Activated T-helper 1 cell treated with anti-CD3 and anti-CD28 coated beads, Interleukin-12 subunit alpha, Interleukin-12 subunit beta, Interleukin-2, Interleukin-4 antibody, amounts not matched to agents 30 ng/mL and 10 ng/mL and 1 ng/mL, durations not matched to agents 14 hours and 24 hours and 36 hours (primary cell): ENCODE measurements at regions not wholly inside any gene's neighbourhood (a gene's known extent, or its start where the extent isn't known, plus 50 kb on each side); places are given as distances from the start of the nearest gene placed in this dataset.
"Not testable (repeated sequence)": the region's sequence is repeated elsewhere in the genome, so short reads cannot be mapped to it uniquely, and the experiment has no call there.

Experiments used
- DNase-seq: peaks from one replicate; pipeline ENCODE4 v3.0.0; 2021; ENCODE audit warnings: low spot score
- H3K27ac Mint-ChIP-seq: one replicate; pipeline ENCODE4 v1.8.0; 2021; ENCODE audit warnings: mild to moderate bottlenecking, mixed read lengths
- H3K27me3 Mint-ChIP-seq: one replicate; pipeline ENCODE4 v1.8.0; 2022; ENCODE audit warnings: mild to moderate bottlenecking, moderate library complexity, mixed read lengths; ENCODE audit not compliant: insufficient read depth
- H3K36me3 Mint-ChIP-seq: one replicate; pipeline ENCODE4 v1.8.0; 2021; ENCODE audit warnings: low read depth, mixed read lengths
- H3K4me1 Mint-ChIP-seq: one replicate; pipeline ENCODE4 v1.8.0; 2021; ENCODE audit warnings: low read depth, mixed read lengths
- H3K4me3 Mint-ChIP-seq: one replicate; pipeline ENCODE4 v1.8.0; 2021; ENCODE audit warnings: mild to moderate bottlenecking, moderate library complexity, mixed read lengths
- H3K9me3 Mint-ChIP-seq: one replicate; pipeline ENCODE4 v1.8.0; 2021; ENCODE audit warnings: mixed read lengths
- intact Hi-C: fragments of 100-400 bp; cut with micrococcal nuclease; formaldehyde crosslinking; loops from one replicate; pipeline ENCODE4 v1.15.1; 2024

DNA sequence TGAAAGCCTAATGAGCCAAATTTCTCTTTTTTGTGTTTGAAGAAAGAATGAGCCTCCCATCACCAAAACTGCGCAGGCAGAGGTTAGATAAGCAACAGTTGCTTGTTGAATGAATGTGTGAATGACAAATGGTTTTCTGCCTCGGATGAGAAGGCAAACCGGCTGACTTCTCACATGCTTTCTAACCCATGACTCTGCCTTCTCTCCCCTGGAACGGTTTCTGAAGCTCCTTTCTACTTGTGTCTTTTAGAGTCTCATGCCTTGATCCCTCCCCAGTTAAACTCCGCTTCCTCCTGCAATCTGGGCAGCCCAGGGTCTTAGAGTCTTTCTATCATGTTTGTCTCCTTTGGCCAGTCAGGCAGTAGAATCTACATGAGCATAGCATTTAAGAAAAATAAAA lies 342.1 kb upstream of the NCAM1 start:
- Mint-ChIP-seq H3K27ac (no peak overlapping the region), H3K36me3 (no peaks in the 10 kb centered on the region), H3K4me3 (no peak overlapping the region), H3K9me3 (no peaks in the 10 kb centered on the region), H3K4me1 (no peaks in the 10 kb centered on the region), H3K27me3 (peaks cover 15% of the 10 kb centered on the region)
- intact Hi-C loops = no loop called here
- DNase-seq = no peak

DNA sequence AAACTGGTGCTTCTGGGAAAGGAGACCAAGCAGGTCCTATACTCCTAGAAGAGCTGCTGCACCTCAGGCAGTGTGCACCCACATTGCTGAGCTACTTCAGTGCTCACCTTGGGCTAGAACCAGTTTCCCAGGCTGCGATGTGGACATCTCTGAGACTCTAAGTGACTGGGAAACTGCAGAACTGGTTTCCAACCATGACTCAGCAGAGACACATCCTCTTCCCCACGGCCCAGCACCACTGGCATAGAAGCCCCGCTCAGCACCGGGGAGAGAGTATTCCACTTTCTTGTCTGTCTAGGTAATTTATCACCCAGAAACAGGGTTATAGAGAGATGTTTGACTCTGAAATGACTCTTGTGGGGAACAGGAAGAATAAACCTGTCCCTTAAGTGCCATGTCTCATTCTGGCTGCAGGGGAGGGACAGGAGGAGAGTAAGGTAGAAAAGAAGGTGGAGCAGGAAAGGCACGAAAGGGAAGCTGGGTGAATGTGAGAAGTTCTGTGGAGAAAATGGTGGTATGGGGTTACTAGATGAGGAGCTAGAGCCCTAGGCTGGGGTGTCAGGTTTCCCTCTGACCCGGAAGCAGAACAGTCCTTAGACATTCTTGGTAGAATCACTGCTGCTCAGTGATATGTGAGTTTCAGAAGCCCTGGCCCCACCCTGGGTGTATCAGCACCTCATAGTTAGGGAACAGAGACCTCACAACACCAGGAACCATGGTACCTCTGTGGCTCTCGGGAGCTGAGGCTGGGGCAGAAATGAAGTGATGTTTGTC lies 340.4 kb upstream of the NCAM1 start:
- H3K36me3 Mint-ChIP-seq = no peaks in the 10 kb centered on the region
- no peaks in the 10 kb centered on the region for H3K9me3 Mint-ChIP-seq

DNA sequence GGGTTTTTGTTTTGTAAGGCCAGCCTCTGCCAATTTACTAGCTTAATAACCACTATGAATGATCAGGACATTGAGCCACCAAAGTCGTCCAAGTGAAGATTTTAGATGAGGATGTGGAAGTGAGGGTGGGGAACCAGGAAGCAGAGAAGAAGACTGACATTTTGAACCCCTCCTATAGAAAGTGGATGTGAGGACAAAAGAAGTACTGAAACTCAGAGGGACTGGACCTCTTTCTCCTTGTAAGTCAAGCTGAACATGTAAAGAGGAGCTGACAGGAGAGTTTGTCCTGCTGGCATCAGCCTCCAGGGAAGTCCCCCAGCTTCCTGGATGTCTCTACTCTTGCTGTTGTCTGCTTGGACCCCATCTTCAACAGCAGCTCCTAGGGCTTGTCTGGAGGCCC lies 338.2 kb upstream of the NCAM1 start:
- Mint-ChIP-seq H3K36me3 (no peaks in the 10 kb centered on the region), H3K9me3 (no peaks in the 10 kb centered on the region), H3K27me3 (peaks cover 11% of the 10 kb centered on the region), H3K4me3 (no peak overlapping the region), H3K27ac (no peak overlapping the region), H3K4me1 (no peaks in the 10 kb centered on the region)
- intact Hi-C loops = no loop called here
- DNase-seq = no peak

More for the DNA sequence above, 340.4 kb upstream of the NCAM1 start:
- intact Hi-C loops = no loop called here
- Mint-ChIP-seq H3K4me3 (no peak overlapping the region), H3K27me3 (peaks cover 11% of the 10 kb centered on the region), H3K4me1 (no peaks in the 10 kb centered on the region), H3K27ac (no peak overlapping the region)
- no peak for DNase-seq

DNA sequence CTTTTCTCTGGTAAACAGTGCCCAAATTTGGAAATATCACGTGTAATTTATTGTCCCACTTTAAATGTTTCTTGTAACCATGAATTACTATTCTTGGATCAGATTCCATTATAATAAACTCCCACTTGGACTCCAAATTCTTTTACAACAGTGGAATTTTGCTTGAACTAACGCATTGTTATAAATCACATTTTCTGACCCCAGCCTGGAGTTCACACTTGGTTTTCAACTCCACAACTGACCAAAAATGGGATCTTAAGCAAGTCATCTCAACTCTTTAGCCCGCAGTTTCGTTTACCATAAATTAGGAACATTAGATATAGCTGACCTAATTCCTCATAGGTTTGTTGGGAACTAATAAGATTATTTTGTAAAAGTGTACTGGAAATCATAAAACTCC lies 336.8 kb upstream of the NCAM1 start:
- DNase-seq = no peak
- intact Hi-C loops = no loop called here
- Mint-ChIP-seq H3K36me3 (no peaks in the 10 kb centered on the region), H3K9me3 (no peaks in the 10 kb centered on the region), H3K4me1 (no peaks in the 10 kb centered on the region), H3K27me3 (peaks cover 8% of the 10 kb centered on the region), H3K27ac (no peak overlapping the region), H3K4me3 (no peak overlapping the region)

DNA sequence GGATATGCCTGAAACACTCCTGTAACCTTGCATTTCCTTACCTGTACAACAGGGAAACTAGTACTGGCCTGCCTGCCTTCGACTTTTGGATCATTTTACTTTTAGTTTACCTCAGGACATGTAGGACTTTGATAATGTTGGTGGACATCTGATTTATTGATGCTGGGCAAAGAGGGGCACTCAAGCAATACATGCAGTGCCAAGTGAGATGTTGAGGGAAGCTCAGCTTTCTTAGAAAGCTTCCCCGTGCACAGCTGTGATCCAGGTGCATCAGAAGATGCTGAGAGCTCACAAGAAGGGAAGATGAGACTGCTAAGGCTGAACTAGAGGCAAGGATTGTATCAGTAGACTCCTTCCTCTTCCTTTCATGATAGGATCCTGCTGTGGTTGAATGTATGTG lies 336.2 kb upstream of the NCAM1 start:
- H3K27ac Mint-ChIP-seq, H3K36me3 Mint-ChIP-seq, H3K9me3 Mint-ChIP-seq, DNase-seq, H3K27me3 Mint-ChIP-seq, H3K4me3 Mint-ChIP-seq, H3K4me1 Mint-ChIP-seq, intact Hi-C loops: not testable (repeated sequence)

DNA sequence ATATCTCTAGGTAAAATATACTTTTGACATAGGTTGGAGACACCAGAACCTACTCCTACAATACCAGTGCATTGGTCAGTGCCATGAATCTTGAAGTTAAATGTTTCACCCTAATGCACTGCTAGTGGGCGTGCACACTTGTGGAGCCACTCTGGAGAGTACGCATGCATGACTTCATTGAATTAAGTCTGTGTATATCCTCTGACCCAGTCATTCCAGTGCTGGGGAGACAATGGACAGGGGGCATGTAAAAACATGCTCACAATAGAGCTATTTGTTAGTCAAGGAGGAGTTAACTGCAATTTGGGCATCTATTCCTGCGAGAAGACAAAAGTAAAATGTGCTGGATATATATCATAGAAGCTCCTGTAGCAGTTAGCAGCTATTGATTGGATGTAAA lies 335.4 kb upstream of the NCAM1 start:
- H3K36me3 Mint-ChIP-seq = no peaks in the 10 kb centered on the region
- H3K9me3 Mint-ChIP-seq = no peaks in the 10 kb centered on the region
- peaks cover 6% of the 10 kb centered on the region for H3K27me3 Mint-ChIP-seq
- no peaks in the 10 kb centered on the region for H3K4me1 Mint-ChIP-seq
- intact Hi-C loops = no loop called here
- H3K27ac Mint-ChIP-seq = no peak overlapping the region
- no peak overlapping the region for H3K4me3 Mint-ChIP-seq
- DNase-seq = no peak

DNA sequence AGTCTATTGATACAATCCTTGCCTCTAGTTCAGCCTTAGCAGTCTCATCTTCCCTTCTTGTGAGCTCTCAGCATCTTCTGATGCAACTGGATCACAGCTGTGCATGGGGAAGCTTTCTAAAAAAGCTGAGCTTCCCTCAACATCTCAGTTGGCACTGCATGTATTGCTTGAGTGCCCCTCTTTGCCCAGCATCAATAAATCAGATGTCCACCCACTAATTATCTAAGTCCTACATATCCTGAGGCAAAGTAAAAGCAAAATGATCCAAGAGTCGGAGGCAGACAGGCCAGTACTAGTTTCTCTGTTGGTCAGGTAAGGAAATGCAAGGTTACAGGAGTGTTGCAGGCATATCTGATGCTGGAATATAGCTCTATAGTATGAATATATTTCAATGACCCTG lies 334.5 kb upstream of the NCAM1 start:
- no peaks in the 10 kb centered on the region for H3K36me3 Mint-ChIP-seq
- no peaks in the 10 kb centered on the region for H3K9me3 Mint-ChIP-seq
- no peaks in the 10 kb centered on the region for H3K4me1 Mint-ChIP-seq
- peaks cover 6% of the 10 kb centered on the region for H3K27me3 Mint-ChIP-seq
- no peak overlapping the region for H3K27ac Mint-ChIP-seq
- intact Hi-C loops = no loop called here
- DNase-seq = no peak
- H3K4me3 Mint-ChIP-seq = no peak overlapping the region

DNA sequence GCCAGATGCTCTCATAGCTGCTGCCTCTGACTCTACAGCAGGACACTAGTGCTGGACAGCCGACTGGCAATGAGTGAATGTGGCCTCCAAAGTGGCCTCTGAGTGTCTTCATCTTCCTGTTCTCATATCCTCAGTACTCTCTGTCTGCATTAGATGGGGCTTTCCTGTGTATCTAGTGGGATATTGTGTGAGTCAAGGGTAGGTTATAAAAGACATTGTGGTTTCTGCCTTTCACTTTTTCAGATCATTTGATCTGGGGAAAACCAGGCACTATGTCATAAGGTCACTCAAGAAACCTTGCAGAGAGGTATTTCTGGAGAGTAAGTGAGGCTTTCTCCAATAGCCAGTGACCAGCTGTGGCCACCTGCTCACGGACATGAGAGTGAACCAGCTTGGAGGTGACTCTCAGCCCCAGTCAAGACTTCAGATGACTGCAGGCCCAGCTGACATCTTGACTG lies 333.6 kb upstream of the NCAM1 start:
- no peak overlapping the region for H3K27ac Mint-ChIP-seq
- no peak overlapping the region for H3K4me3 Mint-ChIP-seq
- no peak for DNase-seq
- intact Hi-C loops = no loop called here
- no peaks in the 10 kb centered on the region for H3K36me3 Mint-ChIP-seq
- no peaks in the 10 kb centered on the region for H3K4me1 Mint-ChIP-seq
- peaks cover 3% of the 10 kb centered on the region for H3K27me3 Mint-ChIP-seq
- H3K9me3 Mint-ChIP-seq = no peaks in the 10 kb centered on the region

DNA sequence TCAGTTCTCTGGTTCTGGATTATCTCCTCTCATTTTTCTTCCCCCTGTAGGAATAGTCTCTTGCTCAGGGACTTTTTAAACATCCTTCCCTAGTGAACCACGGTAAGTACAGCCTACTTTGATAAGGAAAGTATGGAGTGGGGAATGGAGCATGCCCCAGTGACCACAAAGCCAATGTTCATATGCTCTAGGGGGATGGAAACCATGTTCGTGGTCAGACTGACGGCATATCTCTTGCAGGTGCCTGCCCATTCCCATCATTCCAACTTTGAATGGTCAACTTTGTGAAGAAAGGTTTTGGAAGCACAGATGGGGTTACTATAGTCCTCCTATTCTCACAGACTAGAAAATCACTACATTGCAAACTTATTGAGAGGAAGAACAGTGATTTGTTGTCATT lies 332.5 kb upstream of the NCAM1 start:
- no peaks in the 10 kb centered on the region for H3K27me3 Mint-ChIP-seq

DNA sequence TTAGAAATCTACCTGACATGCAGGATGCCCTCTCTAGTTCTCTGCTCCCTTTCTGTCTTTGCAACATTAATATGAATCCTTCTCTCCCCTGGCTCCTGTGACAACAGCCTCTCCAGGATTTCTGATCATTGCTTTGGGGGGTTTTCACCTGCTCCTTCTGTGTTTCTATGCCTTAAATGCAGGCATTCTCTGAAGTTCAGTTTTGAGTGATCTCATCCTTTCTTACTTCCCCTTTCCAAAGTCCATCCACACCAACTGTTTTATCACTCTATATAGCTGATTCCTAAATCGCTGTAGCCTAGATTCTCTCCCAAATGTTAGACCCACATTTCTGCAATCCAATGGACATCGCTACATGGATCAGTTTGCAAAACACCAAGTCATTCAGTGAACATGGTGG lies 330.7 kb upstream of the NCAM1 start:
- no peak for DNase-seq
- intact Hi-C loops = no loop called here
- Mint-ChIP-seq H3K4me1 (no peaks in the 10 kb centered on the region), H3K27ac (no peak overlapping the region), H3K4me3 (no peak overlapping the region), H3K27me3 (peaks cover 2% of the 10 kb centered on the region), H3K36me3 (no peaks in the 10 kb centered on the region), H3K9me3 (no peaks in the 10 kb centered on the region)

More for the DNA sequence above, 332.5 kb upstream of the NCAM1 start:
- Mint-ChIP-seq H3K4me1 (no peaks in the 10 kb centered on the region), H3K4me3 (no peak overlapping the region), H3K9me3 (no peaks in the 10 kb centered on the region), H3K27ac (no peak overlapping the region), H3K36me3 (no peaks in the 10 kb centered on the region)
- DNase-seq = no peak
- intact Hi-C loops = no loop called here

DNA sequence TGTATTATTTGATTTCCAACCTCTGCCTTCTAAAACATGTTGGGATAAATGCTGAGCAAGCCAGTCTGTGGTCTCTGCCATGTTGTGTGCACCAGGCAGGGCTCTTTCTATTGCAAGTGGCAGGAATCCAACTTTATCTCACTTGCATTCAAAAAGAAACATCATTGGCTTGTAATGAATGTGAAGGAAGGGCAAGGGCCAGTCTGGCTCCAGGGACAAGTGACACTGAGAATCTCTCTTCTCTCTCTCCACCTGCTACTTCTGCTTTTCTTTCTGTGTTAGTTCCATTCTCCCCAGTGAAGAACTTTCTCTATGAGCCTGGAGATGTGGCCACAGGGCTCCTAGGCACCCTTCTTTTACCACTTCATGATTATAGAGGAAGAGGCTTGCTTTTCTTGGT lies 329.9 kb upstream of the NCAM1 start:
- H3K9me3 Mint-ChIP-seq = no peaks in the 10 kb centered on the region
- H3K4me3 Mint-ChIP-seq = no peak overlapping the region
- H3K36me3 Mint-ChIP-seq = no peaks in the 10 kb centered on the region
- intact Hi-C loops = no loop called here
- H3K27me3 Mint-ChIP-seq = peaks cover 5% of the 10 kb centered on the region
- H3K27ac Mint-ChIP-seq = no peak overlapping the region
- no peaks in the 10 kb centered on the region for H3K4me1 Mint-ChIP-seq
- no peak for DNase-seq

DNA sequence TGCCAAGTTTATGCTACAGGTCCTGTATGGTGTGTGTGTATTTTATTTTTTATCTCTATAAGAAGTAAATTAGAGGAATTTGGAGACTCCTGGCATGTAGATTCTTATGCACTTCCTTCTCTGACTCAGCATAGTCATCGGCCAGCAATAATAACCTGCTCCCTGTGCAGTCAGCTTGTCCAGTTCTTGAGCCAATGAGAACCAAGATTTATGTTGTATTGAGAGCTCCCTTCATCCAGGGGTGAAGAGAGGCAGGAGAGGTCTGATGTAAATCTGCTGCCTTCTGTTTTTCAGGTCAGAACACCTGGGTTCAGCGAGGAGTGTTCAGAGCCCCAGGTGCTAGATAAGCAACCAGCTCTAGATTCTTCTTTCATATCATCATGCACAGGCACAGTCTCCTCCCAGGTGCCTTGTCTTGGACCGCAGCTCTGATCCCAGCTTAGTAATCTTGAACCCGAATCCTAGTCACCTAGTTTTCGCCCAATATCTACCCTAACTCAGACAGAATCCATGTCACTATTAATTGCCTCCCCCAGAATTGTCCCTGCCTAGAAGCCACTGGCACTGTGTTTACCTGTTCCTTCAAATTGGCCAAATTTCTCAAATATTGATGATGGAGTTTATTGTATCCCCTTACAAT lies 328.2 kb upstream of the NCAM1 start:
- Mint-ChIP-seq H3K27me3 (peaks cover 7% of the 10 kb centered on the region), H3K36me3 (no peaks in the 10 kb centered on the region), H3K9me3 (no peaks in the 10 kb centered on the region), H3K27ac (no peak overlapping the region), H3K4me3 (no peak overlapping the region), H3K4me1 (no peaks in the 10 kb centered on the region)
- intact Hi-C loops = no loop called here
- DNase-seq = no peak

DNA sequence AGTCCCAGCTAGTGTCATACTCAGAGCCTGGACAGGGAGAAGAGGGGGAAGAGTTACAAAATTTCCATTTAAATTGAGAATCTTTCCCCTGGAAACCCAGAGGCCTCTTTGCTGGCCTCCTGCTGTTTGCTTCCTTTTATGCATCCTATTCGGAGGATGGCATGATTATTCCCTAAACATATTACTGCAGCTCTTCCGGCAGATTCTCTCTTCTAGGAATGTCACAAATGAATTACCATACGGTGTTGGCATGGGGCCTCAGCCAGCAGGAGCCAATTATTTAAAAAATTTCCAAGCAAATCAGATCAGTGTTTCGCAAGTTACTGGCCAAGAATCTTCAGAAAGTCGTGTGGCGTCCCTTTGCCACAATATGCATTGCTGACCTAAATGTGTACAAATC lies 326.7 kb upstream of the NCAM1 start:
- peaks cover 7% of the 10 kb centered on the region for H3K27me3 Mint-ChIP-seq

More for the DNA sequence above, 326.7 kb upstream of the NCAM1 start:
- H3K9me3 Mint-ChIP-seq = peaks cover 6% of the 10 kb centered on the region
- H3K36me3 Mint-ChIP-seq = no peaks in the 10 kb centered on the region
- intact Hi-C loops = no loop called here
- H3K4me3 Mint-ChIP-seq = no peak overlapping the region
- no peak for DNase-seq
- H3K4me1 Mint-ChIP-seq = no peaks in the 10 kb centered on the region
- no peak overlapping the region for H3K27ac Mint-ChIP-seq
